GM12878 (cell line): ENCODE measurements at regions not wholly inside any gene's neighbourhood (a gene's known extent, or its start where the extent isn't known, plus 50 kb on each side); places are given as distances from the start of the nearest gene placed in this dataset.

Experiments used
- ATAC-seq: fragments of 200-7000 bp; cut with Tn5 transposase; 3 replicates; pipeline ENCODE4 v1.9.1; 2020; ENCODE audit warnings: mild to moderate bottlenecking, moderate library complexity
- BruUV-seq: library from RNA; stranded (reverse); fragments of 400-500 nt; replicated peaks from 2 replicates; lab custom pipeline; 2021; lab: Mats Ljungman, UMichigan
- CTCF ChIA-PET: fragments of 300-600 bp; sonication (Branson Sonifier 250); formaldehyde crosslinking; extraction: SDS; loops from one replicate; lab custom pipeline; 2021; ENCODE audit warnings: inconsistent platforms; lab: Yijun Ruan, JAX
- POLR2A ChIA-PET: fragments of 350-600 bp; formaldehyde crosslinking; extraction: SDS; loops from one replicate; lab custom pipeline; 2021; ENCODE audit warnings: inconsistent platforms; lab: Charles Lee
- RAD21 ChIA-PET: fragments of 300-600 bp; sonication (Branson Sonifier 250); formaldehyde crosslinking; loops from one replicate; lab custom pipeline; 2023; ENCODE audit warnings: antibody characterized with exemption; ENCODE audit not compliant: unreplicated experiment; lab: Charles Lee
- SMC1A ChIA-PET: fragments of 300-600 bp; sonication (Branson Sonifier 250); formaldehyde crosslinking; loops from one replicate; lab custom pipeline; 2023; ENCODE audit not compliant: unreplicated experiment, uncharacterized antibody; lab: Charles Lee
- DNase-seq: peaks from one replicate; pipeline ENCODE4 v3.0.0-alpha.2; 2011; ENCODE audit warnings: low read depth, low spot score
- FAIRE-seq: peaks from 3 replicates; lab custom pipeline; 2011; peaks lifted over from hg19 to GRCh38; lab: Jason Lieb, UNC
- H2AFZ ChIP-seq: 2 replicates; pipeline ENCODE4 v1.6.0; 2011; ENCODE audit warnings: low read depth, low read length, control low read depth; ENCODE audit not compliant: control insufficient read depth
- H3K27ac ChIP-seq: 2 replicates; pipeline ENCODE4 v1.5.1; 2011; ENCODE audit warnings: control low read depth; ENCODE audit not compliant: control insufficient read depth, insufficient read depth
- H3K27me3 ChIP-seq, 2 experiments: replicated peaks in 1 of 2; 2 replicates each; pipeline versions ENCODE4 v1.6.0 to v1.6.1; 2011; ENCODE audit warnings: low read length in 1 of 2; ENCODE audit not compliant: control insufficient read depth in 2 of 2, insufficient read depth in 2 of 2
- H3K36me3 ChIP-seq, 2 experiments: 2 replicates each; pipeline ENCODE4 v1.5.1; 2011; ENCODE audit warnings: low read length in 1 of 2; ENCODE audit not compliant: control insufficient read depth in 2 of 2, insufficient read depth in 2 of 2
- H3K4me1 ChIP-seq: 2 replicates; pipeline ENCODE4 v1.6.1; 2011; ENCODE audit warnings: mild to moderate bottlenecking, low read length, moderate library complexity, mixed read lengths; ENCODE audit not compliant: control insufficient read depth, insufficient read depth
- H3K4me2 ChIP-seq: 2 replicates; pipeline ENCODE4 v1.6.0; 2011; ENCODE audit warnings: control low read depth; ENCODE audit not compliant: control insufficient read depth, insufficient read depth
- H3K4me3 ChIP-seq: fragments of 200-600 bp; sonication (generic); 2 replicates; pipeline ENCODE4 v1.5.1; 2016
- H3K79me2 ChIP-seq: 2 replicates; pipeline ENCODE4 v1.6.0; 2011; ENCODE audit warnings: low read length; ENCODE audit not compliant: control insufficient read depth, insufficient read depth
- H3K9ac ChIP-seq: 2 replicates; pipeline ENCODE4 v1.8.0; 2011; ENCODE audit warnings: low read length, control low read depth, mixed read lengths; ENCODE audit not compliant: control insufficient read depth, insufficient read depth
- H3K9me3 ChIP-seq: replicated peaks from 3 replicates; pipeline ENCODE4 v1.5.1; 2011; ENCODE audit warnings: mild to moderate bottlenecking, low read length; ENCODE audit not compliant: control insufficient read depth, insufficient read depth
- H4K20me1 ChIP-seq: 2 replicates; pipeline ENCODE4 v1.6.0; 2011; ENCODE audit not compliant: control insufficient read depth, insufficient read depth
- BCLAF1 ChIP-seq: fragments of 450-650 bp; IDR thresholded peaks from 2 replicates; pipeline ENCODE4 v1.6.1; 2017; ENCODE audit warnings: antibody characterized with exemption, mild to moderate bottlenecking, moderate library complexity
- CEBPB ChIP-seq, 2 experiments: fragments of 150-350 bp in 1 of 2; IDR thresholded peaks; 2 replicates each; pipeline ENCODE4 v1.6.1; 2012 to 2014; ENCODE audit warnings: low read depth in 2 of 2, low read length in 2 of 2, borderline replicate concordance in 1 of 2, inconsistent platforms in 1 of 2
- CHD2 ChIP-seq: IDR thresholded peaks from 2 replicates; pipeline ENCODE4 v1.6.1; 2011; ENCODE audit warnings: low read depth, low read length, improper control_type of control experiment, borderline replicate concordance
- ELK1 ChIP-seq: IDR thresholded peaks from 2 replicates; pipeline ENCODE4 v1.6.1; 2012; ENCODE audit warnings: low read depth, low read length, improper control_type of control experiment
- IKZF1 ChIP-seq: fragments of 450-650 bp; conservative IDR thresholded peaks from 2 replicates; pipeline ENCODE4 v1.6.1; 2017; ENCODE audit warnings: antibody characterized with exemption, mild to moderate bottlenecking
- ZBTB40 ChIP-seq: fragments of 450-650 bp; IDR thresholded peaks from 2 replicates; pipeline ENCODE4 v1.6.1; 2016; ENCODE audit warnings: mild to moderate bottlenecking, moderate library complexity, borderline replicate concordance
- WGBS: methylation state at CpG from one replicate; pipeline ENCODE4 v1.1.6; 2016; ENCODE audit warnings: low lambda C conversion rate; ENCODE audit not compliant: insufficient replicate concordance, insufficient coverage; ENCODE audit errors: missing lambda C conversion rate; 5-methylcytosine and 5-hydroxymethylcytosine counted together
- in situ Hi-C: fragments of 300-500 bp; cut with MboI; formaldehyde crosslinking; loops from 9 replicates; pipeline ENCODE4 v1.14.3; 2018; ENCODE audit warnings: mixed read lengths
- intact Hi-C: fragments of 100-400 bp; cut with micrococcal nuclease; formaldehyde crosslinking; loops from one replicate; pipeline ENCODE4 v1.14.2; 2022; ENCODE audit not compliant: unreplicated experiment

- H3K36me3 ChIP-seq, result no peaks in the 10 kb centered on the region
- no peaks in the 10 kb centered on the region for H4K20me1 ChIP-seq
- H3K4me1 ChIP-seq, result no peaks in the 10 kb centered on the region
- DNase-seq (no peak), ATAC-seq (no peak), FAIRE-seq (no peak)
- intact Hi-C loops (no loop called here), in situ Hi-C loops (no loop called here)
- H3K79me2 ChIP-seq, result no peaks in the 10 kb centered on the region
- H3K27me3 ChIP-seq, result no peaks in the 10 kb centered on the region
- CTCF ChIA-PET, result no interaction called here
- H2AFZ ChIP-seq, result no peak overlapping the region
- H3K27ac ChIP-seq, result no peak overlapping the region
- no TSS peak for BruUV-seq
- H3K4me3 ChIP-seq, result no peak overlapping the region
- SMC1A ChIA-PET, result no interaction called here
- H3K9ac ChIP-seq, result no peak overlapping the region
- H3K9me3 ChIP-seq, result no peaks in the 10 kb centered on the region
- TF ChIP-seq CHD2, result no peak
- TF ChIP-seq ZBTB40, result no peak
- TF ChIP-seq CEBPB (IDR thresholded peaks at IDR 0.05; ENCODE audit: borderline replicate concordance in 1 of 2, low read depth in 2 of 2, low read length in 2 of 2), result no peak
- no peak for TF ChIP-seq ELK1
- no peak for TF ChIP-seq BCLAF1
- no peak for TF ChIP-seq IKZF1
- RAD21 ChIA-PET, result no interaction called here
- H3K4me2 ChIP-seq, result no peak overlapping the region
- POLR2A ChIA-PET, result no interaction called here
- 18% methylated on average over 2 of the region's 2 CpGs for WGBS
These were observed 1014.3 kb downstream of the SLITRK5 start for GRCh38 chr13:88685459-88685858.
